Lower leg skin (tissue), 3 donors: ENCODE measurements at regions not wholly inside any gene's neighbourhood (a gene's known extent, or its start where the extent isn't known, plus 50 kb on each side); places are given as distances from the start of the nearest gene placed in this dataset.

Source experiments
- CTCF ChIP-seq, 3 donors: fragments of 450-650 bp; IDR thresholded peaks; one replicate each; pipeline ENCODE4 v1.5.1; 2016; ENCODE audit warnings: antibody characterized with exemption in 3 of 3, mild to moderate bottlenecking in 3 of 3, moderate library complexity in 2 of 3
- POLR2A ChIP-seq, 2 donors: fragments of 450-650 bp; IDR thresholded peaks; one replicate each; pipeline ENCODE4 v1.6.1; 2016 to 2017; ENCODE audit warnings: antibody characterized with exemption in 2 of 2, mild to moderate bottlenecking in 1 of 2, moderate library complexity in 1 of 2

GRCh38 chr11:113552271-113552670, 77.1 kb upstream of the DRD2 start:
- TF ChIP-seq CTCF (IDR thresholded peaks at IDR 0.05) (no peak), POLR2A (IDR thresholded peaks at IDR 0.05) (no peak)
